ENCODE measurements at regions not wholly inside any gene's neighbourhood (a gene's known extent, or its start where the extent isn't known, plus 50 kb on each side); places are given as distances from the start of the nearest gene placed in this dataset.

DNA sequence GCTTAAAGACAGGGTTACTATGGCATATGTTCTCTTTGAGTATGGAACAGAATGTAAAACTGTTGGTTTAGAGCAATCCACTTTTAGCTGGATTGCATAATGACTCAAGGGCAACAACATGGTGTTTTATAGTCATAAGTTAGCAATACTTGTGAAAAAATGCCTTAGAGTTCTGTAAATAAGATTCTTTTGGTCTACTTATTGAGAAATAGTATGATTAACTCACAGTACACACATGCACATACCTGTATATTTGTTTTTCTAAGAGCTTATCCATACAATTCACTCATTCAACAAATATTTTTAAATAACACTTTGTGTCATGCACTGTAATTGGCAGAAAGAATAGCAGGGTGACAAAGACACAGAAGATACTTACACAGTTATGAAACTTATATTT lies 1415.5 kb downstream of the PCDH7 start:
- no peak for ATAC-seq
- TF ChIP-seq TOX (CRISPR knock-in tag; IDR thresholded peaks at IDR 0.05; ENCODE audit: borderline replicate concordance) (no peak), ARNTL (CRISPR knock-in tag; IDR thresholded peaks at IDR 0.05; ENCODE audit: borderline replicate concordance, low read depth) (no peak), RARB (CRISPR knock-in tag; IDR thresholded peaks at IDR 0.05) (no peak), ZFP3 (CRISPR knock-in tag; IDR thresholded peaks at IDR 0.05) (no peak)

DNA sequence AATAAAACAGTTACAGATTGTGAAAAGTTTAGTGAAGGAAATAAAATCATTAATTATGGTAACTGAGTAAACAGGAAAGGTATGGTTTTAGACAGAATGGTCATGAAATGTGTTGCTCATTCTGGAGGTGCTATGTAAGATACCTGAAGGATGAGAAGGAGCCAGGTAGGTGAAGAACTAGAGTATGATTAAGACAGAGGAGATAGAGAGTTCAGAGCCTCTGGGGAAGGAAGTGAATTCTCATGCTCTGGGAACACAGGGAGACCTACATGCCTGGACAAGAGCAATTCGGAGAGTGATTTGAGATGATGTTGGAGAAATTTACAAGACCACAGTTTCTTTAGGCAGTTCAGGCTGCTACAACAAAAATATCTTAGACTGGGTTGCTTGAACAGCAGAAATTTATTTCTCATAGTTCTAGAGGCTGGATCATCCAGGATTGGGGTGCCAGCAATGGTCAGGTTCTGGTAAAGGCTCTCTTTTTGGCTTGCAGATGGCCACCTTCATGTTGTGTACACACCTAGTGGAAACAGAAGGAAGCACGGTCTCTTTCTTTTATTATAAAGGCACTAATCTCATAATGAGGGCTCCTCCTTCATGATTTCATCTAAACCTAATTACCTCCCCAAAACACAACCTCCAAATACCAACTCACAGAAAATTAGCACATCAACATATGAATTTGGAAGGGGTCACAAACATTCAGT lies 1416.1 kb downstream of the PCDH7 start:
- TF ChIP-seq, protein P1, sequence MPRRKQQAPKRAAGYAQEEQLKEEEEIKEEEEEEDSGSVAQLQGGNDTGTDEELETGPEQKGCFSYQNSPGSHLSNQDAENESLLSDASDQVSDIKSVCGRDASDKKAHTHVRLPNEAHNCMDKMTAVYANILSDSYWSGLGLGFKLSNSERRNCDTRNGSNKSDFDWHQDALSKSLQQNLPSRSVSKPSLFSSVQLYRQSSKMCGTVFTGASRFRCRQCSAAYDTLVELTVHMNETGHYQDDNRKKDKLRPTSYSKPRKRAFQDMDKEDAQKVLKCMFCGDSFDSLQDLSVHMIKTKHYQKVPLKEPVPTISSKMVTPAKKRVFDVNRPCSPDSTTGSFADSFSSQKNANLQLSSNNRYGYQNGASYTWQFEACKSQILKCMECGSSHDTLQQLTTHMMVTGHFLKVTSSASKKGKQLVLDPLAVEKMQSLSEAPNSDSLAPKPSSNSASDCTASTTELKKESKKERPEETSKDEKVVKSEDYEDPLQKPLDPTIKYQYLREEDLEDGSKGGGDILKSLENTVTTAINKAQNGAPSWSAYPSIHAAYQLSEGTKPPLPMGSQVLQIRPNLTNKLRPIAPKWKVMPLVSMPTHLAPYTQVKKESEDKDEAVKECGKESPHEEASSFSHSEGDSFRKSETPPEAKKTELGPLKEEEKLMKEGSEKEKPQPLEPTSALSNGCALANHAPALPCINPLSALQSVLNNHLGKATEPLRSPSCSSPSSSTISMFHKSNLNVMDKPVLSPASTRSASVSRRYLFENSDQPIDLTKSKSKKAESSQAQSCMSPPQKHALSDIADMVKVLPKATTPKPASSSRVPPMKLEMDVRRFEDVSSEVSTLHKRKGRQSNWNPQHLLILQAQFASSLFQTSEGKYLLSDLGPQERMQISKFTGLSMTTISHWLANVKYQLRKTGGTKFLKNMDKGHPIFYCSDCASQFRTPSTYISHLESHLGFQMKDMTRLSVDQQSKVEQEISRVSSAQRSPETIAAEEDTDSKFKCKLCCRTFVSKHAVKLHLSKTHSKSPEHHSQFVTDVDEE (CRISPR knock-in tag; IDR thresholded peaks at IDR 0.05), result no peak
- TF ChIP-seq, protein P2, sequence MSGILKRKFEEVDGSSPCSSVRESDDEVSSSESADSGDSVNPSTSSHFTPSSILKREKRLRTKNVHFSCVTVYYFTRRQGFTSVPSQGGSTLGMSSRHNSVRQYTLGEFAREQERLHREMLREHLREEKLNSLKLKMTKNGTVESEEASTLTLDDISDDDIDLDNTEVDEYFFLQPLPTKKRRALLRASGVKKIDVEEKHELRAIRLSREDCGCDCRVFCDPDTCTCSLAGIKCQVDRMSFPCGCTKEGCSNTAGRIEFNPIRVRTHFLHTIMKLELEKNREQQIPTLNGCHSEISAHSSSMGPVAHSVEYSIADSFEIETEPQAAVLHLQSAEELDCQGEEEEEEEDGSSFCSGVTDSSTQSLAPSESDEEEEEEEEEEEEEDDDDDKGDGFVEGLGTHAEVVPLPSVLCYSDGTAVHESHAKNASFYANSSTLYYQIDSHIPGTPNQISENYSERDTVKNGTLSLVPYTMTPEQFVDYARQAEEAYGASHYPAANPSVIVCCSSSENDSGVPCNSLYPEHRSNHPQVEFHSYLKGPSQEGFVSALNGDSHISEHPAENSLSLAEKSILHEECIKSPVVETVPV (CRISPR knock-in tag; IDR thresholded peaks at IDR 0.05), result no peak
- no peak for TF ChIP-seq ARNTL (CRISPR knock-in tag; IDR thresholded peaks at IDR 0.05; ENCODE audit: borderline replicate concordance, low read depth)
- TF ChIP-seq, protein P3, sequence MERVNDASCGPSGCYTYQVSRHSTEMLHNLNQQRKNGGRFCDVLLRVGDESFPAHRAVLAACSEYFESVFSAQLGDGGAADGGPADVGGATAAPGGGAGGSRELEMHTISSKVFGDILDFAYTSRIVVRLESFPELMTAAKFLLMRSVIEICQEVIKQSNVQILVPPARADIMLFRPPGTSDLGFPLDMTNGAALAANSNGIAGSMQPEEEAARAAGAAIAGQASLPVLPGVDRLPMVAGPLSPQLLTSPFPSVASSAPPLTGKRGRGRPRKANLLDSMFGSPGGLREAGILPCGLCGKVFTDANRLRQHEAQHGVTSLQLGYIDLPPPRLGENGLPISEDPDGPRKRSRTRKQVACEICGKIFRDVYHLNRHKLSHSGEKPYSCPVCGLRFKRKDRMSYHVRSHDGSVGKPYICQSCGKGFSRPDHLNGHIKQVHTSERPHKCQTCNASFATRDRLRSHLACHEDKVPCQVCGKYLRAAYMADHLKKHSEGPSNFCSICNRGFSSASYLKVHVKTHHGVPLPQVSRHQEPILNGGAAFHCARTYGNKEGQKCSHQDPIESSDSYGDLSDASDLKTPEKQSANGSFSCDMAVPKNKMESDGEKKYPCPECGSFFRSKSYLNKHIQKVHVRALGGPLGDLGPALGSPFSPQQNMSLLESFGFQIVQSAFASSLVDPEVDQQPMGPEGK (CRISPR knock-in tag; IDR thresholded peaks at IDR 0.05; ENCODE audit: borderline replicate concordance), result no peak
- TF ChIP-seq ZFP3 (CRISPR knock-in tag; IDR thresholded peaks at IDR 0.05), result no peak
- no peak for TF ChIP-seq CSDC2 (CRISPR knock-in tag; IDR thresholded peaks at IDR 0.05)
- TF ChIP-seq, protein P4, sequence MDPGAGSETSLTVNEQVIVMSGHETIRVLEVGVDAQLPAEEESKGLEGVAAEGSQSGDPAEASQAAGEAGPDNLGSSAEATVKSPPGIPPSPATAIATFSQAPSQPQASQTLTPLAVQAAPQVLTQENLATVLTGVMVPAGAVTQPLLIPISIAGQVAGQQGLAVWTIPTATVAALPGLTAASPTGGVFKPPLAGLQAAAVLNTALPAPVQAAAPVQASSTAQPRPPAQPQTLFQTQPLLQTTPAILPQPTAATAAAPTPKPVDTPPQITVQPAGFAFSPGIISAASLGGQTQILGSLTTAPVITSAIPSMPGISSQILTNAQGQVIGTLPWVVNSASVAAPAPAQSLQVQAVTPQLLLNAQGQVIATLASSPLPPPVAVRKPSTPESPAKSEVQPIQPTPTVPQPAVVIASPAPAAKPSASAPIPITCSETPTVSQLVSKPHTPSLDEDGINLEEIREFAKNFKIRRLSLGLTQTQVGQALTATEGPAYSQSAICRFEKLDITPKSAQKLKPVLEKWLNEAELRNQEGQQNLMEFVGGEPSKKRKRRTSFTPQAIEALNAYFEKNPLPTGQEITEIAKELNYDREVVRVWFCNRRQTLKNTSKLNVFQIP (CRISPR knock-in tag; IDR thresholded peaks at IDR 0.05; ENCODE audit: borderline replicate concordance, low read depth), result no peak
- no peak for TF ChIP-seq ZFP30 (CRISPR knock-in tag; IDR thresholded peaks at IDR 0.05)
- no peak for TF ChIP-seq GLIS3 (CRISPR knock-in tag; IDR thresholded peaks at IDR 0.05)
- TF ChIP-seq TOX (CRISPR knock-in tag; IDR thresholded peaks at IDR 0.05; ENCODE audit: borderline replicate concordance), result no peak
- no peak for TF ChIP-seq SNAI2 (CRISPR knock-in tag; IDR thresholded peaks at IDR 0.05)
- no peak for TF ChIP-seq ZNF8 (CRISPR knock-in tag; IDR thresholded peaks at IDR 0.05)
- TF ChIP-seq PPARA (CRISPR knock-in tag; IDR thresholded peaks at IDR 0.05; ENCODE audit: borderline replicate concordance), result no peak
- no peak for TF ChIP-seq ZNF565 (CRISPR knock-in tag; conservative IDR thresholded peaks at IDR 0.05; ENCODE audit: low read depth)
- no peak for TF ChIP-seq ESRRG (CRISPR knock-in tag; IDR thresholded peaks at IDR 0.05)
- no peak for TF ChIP-seq OSR1 (CRISPR knock-in tag; IDR thresholded peaks at IDR 0.05)
- TF ChIP-seq RARB (CRISPR knock-in tag; IDR thresholded peaks at IDR 0.05), result no peak
- TF ChIP-seq BACH2 (CRISPR knock-in tag; IDR thresholded peaks at IDR 0.05; ENCODE audit: borderline replicate concordance), result no peak
- ATAC-seq, result no peak

DNA sequence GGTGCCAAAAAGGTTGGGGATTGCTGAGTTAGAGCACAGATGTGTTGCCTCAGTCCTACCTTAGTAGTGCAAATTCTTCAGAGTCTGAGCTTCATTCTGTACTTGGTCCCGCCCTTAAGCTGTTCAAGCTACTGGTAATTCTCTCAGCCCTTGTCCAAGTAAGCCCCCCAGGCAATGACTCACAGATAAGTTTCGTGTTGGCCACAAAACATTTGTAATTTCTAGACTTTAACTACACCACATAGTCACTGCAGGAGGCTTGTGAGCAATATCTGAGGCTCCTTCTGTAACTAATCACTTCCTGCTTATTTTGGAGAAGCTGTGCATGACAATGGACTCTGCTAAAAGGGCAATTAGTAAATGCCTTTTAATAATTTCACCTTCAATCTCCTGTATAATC lies 1420.5 kb downstream of the PCDH7 start:
- no peak for ATAC-seq
- TF ChIP-seq, protein P3 (CRISPR knock-in tag; IDR thresholded peaks at IDR 0.05; ENCODE audit: borderline replicate concordance), result no peak
- TF ChIP-seq RARB (CRISPR knock-in tag; IDR thresholded peaks at IDR 0.05) (no peak), ARNTL (CRISPR knock-in tag; IDR thresholded peaks at IDR 0.05; ENCODE audit: borderline replicate concordance, low read depth) (no peak), OSR1 (CRISPR knock-in tag; IDR thresholded peaks at IDR 0.05) (no peak), ZFP30 (CRISPR knock-in tag; IDR thresholded peaks at IDR 0.05) (no peak), BACH2 (CRISPR knock-in tag; IDR thresholded peaks at IDR 0.05; ENCODE audit: borderline replicate concordance) (no peak), GLIS3 (CRISPR knock-in tag; IDR thresholded peaks at IDR 0.05) (no peak), SNAI2 (CRISPR knock-in tag; IDR thresholded peaks at IDR 0.05) (no peak), ZNF70 (CRISPR knock-in tag; IDR thresholded peaks at IDR 0.05) (no peak), TOX (CRISPR knock-in tag; IDR thresholded peaks at IDR 0.05; ENCODE audit: borderline replicate concordance) (no peak), ZNF8 (CRISPR knock-in tag; IDR thresholded peaks at IDR 0.05) (no peak)
- TF ChIP-seq, protein P4 (CRISPR knock-in tag; IDR thresholded peaks at IDR 0.05; ENCODE audit: borderline replicate concordance, low read depth), result no peak
- TF ChIP-seq, protein P2 (CRISPR knock-in tag; IDR thresholded peaks at IDR 0.05), result no peak

All from SK-N-SH treated with all-trans-retinoic acid at 6 μM for 48 hours (cell line).